Muscle of back (tissue), 3 donors: ENCODE measurements at regions not wholly inside any gene's neighbourhood (a gene's known extent, or its start where the extent isn't known, plus 50 kb on each side); places are given as distances from the start of the nearest gene placed in this dataset.
"Not testable (repeated sequence)": the region's sequence is repeated elsewhere in the genome, so short reads cannot be mapped to it uniquely, and the experiment has no call there.

Experiments
- DNase-seq, 3 donors: peaks; one replicate each; pipeline versions ENCODE4 v3.0.0 to v3.0.0-alpha.2; 2013

DNA sequence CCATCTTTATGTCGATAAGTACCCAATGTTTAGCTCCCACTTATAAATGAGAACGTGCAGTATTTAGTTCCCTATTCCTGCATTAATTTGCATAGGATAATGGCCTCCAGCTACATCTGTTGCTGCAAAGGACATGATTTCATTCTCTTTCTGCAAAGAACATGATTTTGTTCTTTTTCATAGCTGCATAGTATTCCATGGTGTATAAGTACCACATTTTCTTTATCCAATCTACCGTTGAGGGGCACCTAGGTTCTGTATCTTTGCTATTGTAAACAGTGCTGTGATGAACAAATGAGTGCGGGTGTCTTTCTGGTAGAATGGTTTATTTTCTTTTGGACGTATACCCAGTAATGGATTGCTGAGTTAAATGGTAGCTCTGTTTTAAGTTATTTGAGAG is 63.0 kb downstream of the HLX start:
- DNase-seq = no peak

GRCh38 chr1:220942914-220943313 is 63.7 kb downstream of the HLX start:
- not testable (repeated sequence) for DNase-seq

GRCh38 chr1:220943319-220943996 is 64.2 kb downstream of the HLX start:
- DNase-seq = no peak

GRCh38 chr1:220950576-220950975 is 71.3 kb downstream of the HLX start:
- no peak for DNase-seq

DNA sequence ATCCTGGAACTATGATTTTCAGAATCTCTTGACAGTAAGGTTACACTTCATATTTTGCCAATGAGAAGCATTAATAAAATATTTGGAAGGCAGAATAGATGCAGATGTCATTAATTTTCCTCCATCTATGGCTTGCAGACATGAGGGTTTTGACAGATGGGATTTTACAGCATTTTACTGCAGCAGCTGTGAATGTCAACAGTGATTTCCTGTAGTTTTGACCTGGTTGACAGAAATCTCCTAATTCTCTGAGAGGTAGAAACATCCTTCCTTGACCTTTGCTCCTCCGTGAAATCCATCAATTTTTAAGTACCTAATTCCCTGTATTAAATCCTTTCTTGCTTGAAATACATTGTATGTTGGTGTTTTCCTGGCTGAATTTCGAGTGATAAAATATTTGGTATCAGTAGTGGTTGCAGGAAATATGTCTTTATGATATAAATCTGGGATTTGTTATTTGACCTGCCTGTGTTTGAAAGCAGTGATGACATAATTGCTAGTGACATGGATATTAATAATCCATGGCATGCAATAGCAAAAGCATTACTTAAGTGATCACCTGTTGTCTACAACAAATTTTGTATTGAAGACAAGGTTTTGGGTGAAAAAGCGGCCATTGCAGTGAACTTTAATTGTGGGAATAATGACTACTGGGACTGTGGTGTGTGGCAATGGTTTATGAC is 73.9 kb downstream of the HLX start:
- peak in 1 of 3 donors; percentile 46 for DNase-seq

DNA sequence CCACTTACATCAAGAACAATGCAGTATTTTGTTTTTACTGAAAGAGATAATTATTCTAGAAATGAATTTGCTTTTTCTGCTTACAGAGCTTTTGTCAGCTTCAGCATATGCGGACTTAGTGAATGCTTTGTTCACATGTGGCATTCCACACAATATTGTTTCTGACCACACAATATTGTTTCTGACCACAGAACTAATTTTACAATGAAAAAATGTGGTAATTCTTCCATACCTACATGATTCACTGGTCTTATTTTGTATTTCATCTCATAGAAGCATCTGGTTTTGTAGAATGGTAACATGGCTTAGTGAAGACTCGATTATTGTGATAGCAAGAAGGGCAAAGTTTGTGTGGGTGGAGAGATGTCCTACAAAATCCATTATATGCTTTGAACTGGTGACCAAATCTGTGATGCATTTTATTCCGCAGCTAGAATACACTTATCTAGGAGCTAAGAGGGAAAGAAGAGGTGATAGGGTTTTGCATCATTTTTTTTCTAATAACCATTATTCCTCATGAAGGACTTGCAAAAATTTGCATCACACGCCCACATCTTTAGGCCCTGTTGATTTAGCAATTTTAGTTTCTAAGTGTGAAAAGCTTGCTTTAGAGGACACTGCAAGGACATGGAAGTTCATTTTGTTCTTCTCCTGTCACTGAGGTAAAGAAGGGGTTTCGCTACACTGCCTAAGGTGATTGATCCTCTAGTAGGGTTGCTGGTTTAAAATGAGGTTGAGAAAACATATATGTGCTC is 75.3 kb downstream of the HLX start:
- no peak for DNase-seq

GRCh38 chr1:220955116-220955515 is 75.9 kb downstream of the HLX start:
- no peak for DNase-seq

GRCh38 chr1:220956501-220957232 is 77.4 kb downstream of the HLX start:
- peak in 2 of 3 donors; percentile 32 to 48 for DNase-seq

DNA sequence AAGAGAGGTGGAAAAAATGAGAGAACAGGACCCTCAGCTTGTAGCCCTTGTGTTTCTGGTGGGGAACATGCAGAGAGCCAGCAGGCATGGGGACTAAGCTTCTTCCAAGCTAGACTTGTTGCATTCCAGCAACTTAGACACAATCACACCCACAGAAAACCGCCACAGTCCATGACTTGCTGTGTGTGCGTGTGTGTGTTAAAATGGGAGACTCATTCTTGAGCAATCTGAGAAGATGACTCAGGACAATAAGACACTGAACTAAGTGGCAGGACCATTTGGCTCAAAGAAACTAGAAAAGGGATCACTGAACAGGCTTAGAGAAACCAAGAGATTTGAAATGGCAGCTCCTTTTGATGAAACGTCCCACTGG is 78.0 kb downstream of the HLX start:
- DNase-seq = peak in 1 of 3 donors; percentile 95

GRCh38 chr1:220958234-220958633 is 79.0 kb downstream of the HLX start:
- DNase-seq = no peak

- peak in 1 of 3 donors; percentile 94 for DNase-seq
Measured at GRCh38 chr1:220962031-220962751, 82.9 kb downstream of the HLX start.

DNA sequence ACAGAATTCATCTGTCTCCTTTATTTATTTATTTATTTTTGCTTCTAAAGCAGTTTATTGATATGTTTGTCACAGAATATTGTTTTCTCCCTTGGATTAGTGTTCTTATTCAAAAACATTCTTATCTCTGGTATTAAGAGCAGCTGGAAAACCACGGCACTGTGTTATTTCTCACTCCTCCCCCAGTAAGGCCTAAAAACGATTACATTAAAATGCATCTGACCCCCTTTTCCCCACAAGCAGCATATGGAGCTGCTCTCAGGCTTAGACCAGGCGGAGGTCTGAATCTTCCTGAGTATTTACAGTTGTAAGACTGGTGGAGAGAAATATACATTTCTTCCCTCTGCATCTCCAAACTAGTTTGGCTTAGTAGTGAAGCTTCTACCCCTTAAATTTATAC is 86.8 kb downstream of the HLX start:
- DNase-seq = no peak

DNA sequence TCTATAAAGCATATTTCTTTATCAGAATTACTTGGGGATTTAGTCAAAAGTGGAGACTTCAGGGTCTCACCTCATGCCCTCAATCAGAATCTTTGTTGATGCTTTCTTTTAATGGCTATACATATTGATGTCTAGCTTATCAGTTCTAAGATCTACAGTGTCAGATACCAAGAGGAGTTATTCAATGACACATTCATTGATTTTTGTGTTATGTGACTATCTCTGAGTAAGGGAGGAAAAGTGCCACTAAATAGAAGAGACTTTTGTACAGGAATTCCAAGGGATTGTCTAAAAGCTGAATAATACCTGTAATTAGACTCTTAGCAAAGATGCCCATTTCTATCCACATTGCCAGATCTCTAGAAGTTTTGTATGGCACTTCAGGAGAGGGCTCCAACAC is 87.2 kb downstream of the HLX start:
- DNase-seq = no peak

DNA sequence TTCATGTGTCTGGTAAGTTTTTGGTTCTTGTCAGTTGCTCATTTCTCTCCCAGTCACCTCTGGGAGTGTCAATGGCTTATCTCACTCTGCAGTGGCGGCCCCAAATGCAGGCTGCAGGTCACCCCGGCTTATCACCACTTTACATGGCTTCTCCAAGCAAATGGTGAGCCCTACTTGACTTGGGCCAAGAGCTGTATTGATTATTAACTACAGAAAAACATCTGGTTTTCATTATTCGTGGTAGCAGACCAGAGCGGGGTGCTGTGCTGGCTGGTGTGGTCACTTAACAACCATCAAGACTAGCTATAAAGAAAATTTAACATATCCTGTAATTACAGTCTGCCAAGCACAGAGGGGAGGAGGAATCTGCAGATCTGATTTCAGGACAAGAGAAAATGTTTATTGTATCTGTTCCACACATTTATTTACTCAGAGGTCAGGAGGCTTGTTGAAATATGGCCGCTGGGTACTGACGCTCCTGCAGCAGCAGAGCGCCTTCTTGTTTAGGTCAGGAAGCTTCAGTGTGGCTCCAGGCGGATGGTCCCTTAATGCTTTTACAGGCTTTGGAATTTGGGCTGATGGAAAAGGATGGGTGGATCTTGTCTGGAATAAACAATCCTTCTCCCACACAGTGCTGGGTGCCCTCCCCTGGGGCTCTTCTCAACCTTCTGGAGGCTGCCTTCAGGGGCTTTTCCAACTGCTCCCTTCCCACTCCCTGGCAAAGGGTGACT is 87.8 kb downstream of the HLX start:
- no peak for DNase-seq

- DNase-seq = no peak
Measured at GRCh38 chr1:220967911-220968310, 88.7 kb downstream of the HLX start.

- DNase-seq = not testable (repeated sequence)
Measured at GRCh38 chr1:220969281-220969680, 90.0 kb downstream of the HLX start.

GRCh38 chr1:220970311-220970710 is 91.1 kb downstream of the HLX start:
- DNase-seq = no peak

GRCh38 chr1:220971221-220971620 is 92.0 kb downstream of the HLX start:
- no peak for DNase-seq

- DNase-seq = no peak
Measured at GRCh38 chr1:220974431-220974830, 95.2 kb downstream of the HLX start.

DNA sequence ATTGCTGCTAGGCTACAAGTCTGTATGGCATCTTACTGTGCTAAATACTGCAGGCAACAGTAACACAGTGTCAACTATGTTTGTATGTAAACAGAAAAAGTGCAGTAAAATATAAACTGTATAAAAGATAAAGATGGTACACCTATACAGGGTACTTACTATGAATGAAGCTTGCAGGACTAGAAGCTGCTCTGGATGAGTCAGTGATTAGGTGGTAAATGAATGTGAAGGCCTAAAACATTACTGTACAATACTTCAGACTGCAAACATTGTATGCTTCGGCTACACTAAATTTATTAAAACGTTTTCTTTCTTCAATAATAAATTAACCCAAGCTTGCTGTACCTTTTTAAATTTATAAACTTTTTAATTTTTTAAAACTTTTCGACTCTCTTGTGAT is 97.1 kb downstream of the HLX start:
- no peak for DNase-seq

- no peak for DNase-seq
Measured at GRCh38 chr1:220979371-220979770, 100.1 kb downstream of the HLX start.
